ENCODE measurements at regions not wholly inside any gene's neighbourhood (a gene's known extent, or its start where the extent isn't known, plus 50 kb on each side); places are given as distances from the start of the nearest gene placed in this dataset.

DNA sequence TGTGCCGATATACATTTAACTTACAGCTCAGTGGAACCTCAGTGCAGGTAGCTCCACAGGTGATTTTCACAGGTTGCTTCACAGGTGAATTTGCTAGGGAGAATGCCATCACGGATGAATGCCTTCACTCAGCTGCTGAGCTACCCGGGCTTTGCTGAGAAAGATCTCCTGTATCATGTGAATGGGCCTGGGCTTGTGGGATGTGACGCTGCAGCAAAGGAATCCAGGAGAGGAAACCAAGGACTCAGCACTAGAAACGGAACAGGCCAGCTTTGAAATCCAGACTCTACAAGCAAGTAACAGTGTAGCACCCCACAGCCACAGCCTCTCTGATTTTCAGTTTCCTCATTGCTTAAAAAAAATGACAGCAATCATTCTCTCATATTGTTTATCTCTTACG is 271.4 kb upstream of the MAF start:
- no peak for DNase-seq
- H3K27me3 ChIP-seq = no peaks in the 10 kb centered on the region
- intact Hi-C loops (cut with DNase I) = no loop called here
- no peak overlapping the region for H3K27ac ChIP-seq
- no peaks in the 10 kb centered on the region for H3K4me1 ChIP-seq
- H3K9me3 ChIP-seq = no peaks in the 10 kb centered on the region
- no peak overlapping the region for H3K4me3 ChIP-seq
- TF ChIP-seq EP300 (IDR thresholded peaks at IDR 0.05) (no peak), POLR2AphosphoS5 (IDR thresholded peaks at IDR 0.05) (no peak), POLR2A (IDR thresholded peaks at IDR 0.05) (no peak)
- TF ChIP-seq, protein P1, sequence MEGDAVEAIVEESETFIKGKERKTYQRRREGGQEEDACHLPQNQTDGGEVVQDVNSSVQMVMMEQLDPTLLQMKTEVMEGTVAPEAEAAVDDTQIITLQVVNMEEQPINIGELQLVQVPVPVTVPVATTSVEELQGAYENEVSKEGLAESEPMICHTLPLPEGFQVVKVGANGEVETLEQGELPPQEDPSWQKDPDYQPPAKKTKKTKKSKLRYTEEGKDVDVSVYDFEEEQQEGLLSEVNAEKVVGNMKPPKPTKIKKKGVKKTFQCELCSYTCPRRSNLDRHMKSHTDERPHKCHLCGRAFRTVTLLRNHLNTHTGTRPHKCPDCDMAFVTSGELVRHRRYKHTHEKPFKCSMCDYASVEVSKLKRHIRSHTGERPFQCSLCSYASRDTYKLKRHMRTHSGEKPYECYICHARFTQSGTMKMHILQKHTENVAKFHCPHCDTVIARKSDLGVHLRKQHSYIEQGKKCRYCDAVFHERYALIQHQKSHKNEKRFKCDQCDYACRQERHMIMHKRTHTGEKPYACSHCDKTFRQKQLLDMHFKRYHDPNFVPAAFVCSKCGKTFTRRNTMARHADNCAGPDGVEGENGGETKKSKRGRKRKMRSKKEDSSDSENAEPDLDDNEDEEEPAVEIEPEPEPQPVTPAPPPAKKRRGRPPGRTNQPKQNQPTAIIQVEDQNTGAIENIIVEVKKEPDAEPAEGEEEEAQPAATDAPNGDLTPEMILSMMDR (IDR thresholded peaks at IDR 0.05) = no peak
- no peaks in the 10 kb centered on the region for H3K36me3 ChIP-seq
- 86 to 91% methylated on average over 6 of the region's 6 CpGs for WGBS, 2 donors

DNA sequence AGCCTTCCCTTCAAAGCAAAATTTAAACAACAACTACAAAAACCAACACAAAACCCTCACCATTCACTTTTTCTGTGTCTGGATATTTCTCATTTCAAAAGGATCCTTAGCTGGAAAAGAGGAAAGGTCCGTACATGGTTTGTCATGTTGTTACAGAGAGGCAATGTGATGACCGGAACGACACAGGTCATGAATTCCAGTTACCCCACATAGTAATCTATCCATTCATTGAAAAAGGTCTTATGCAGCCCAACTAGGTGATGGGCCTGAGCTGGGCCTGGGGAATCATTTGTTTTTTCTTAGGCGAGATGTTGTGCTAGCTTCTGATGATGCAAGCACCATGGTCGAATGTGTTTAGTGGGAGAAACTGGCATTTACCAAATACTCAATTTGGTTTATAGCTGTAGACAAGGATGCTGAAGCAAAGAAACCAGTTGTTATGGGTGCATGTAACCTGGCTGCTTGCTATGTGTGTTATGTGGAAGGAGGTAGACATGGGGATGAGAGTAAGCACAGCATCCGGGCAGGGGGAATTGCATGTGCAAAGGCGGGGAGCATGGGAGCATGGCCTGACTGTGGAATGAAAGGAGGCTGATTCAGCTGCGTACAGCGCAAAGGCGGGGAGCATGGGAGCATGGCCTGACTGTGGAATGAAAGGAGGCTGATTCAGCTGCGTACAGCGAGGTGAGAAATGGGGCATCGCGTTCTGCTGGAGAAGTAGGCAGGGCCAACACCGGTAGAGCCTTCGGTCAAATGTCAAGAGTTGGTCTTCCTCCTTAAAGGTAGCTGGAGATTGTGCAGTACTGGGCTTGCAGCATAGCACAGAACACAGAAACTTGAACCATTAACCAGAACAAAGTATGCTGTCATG is 269.7 kb upstream of the MAF start:
- no peak for DNase-seq
- H3K4me1 ChIP-seq = no peaks in the 10 kb centered on the region
- intact Hi-C loops (cut with DNase I) = no loop called here
- H3K27ac ChIP-seq = no peak overlapping the region
- no peaks in the 10 kb centered on the region for H3K9me3 ChIP-seq
- TF ChIP-seq, protein P1 (IDR thresholded peaks at IDR 0.05) = no peak
- TF ChIP-seq POLR2AphosphoS5 (IDR thresholded peaks at IDR 0.05) (no peak), POLR2A (IDR thresholded peaks at IDR 0.05) (no peak), EP300 (IDR thresholded peaks at IDR 0.05) (no peak)
- H3K27me3 ChIP-seq = no peaks in the 10 kb centered on the region
- no peak overlapping the region for H3K4me3 ChIP-seq
- H3K36me3 ChIP-seq = no peaks in the 10 kb centered on the region
- WGBS, 2 donors = 94 to 97% methylated on average over 16 of the region's 16 CpGs

DNA sequence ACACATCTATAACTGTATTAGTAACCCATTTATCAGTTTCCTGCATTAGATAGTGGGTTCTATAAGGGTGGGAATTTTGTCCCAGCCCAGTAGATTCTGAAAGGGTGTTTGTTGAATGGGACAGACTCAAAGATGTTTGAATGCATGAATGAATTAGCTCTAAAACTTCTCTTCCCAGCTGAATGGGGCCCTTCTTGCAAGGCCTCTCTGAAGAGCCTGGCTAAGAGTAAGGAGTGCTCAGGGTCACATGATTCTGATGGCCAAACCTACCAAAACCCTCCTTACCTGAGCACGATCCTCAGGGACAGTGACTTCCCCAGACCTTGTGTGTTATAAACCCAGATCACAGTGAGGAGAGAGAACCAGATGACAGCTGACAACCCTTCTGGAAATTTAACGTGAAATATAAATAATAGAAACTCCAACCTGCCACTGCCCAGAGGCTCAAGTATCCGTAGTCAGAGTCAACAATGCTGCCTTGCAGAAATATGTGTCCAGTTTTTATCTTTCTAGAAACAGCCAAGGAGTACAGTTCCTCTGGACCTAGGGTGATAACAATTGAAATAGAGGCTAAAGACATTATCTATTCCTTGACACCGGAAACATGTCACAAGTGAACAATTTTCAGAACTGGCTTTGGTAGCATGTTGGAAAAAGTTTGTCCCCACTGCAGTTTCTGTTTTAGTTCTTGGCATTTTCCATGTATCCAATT is 268.9 kb upstream of the MAF start:
- H3K9me3 ChIP-seq = no peaks in the 10 kb centered on the region
- no peaks in the 10 kb centered on the region for H3K27me3 ChIP-seq
- H3K36me3 ChIP-seq = no peaks in the 10 kb centered on the region
- 87 to 91% methylated on average over 4 of the region's 4 CpGs for WGBS, 2 donors
- intact Hi-C loops (cut with DNase I) = no loop called here
- H3K4me1 ChIP-seq = no peaks in the 10 kb centered on the region
- DNase-seq = no peak
- no peak overlapping the region for H3K4me3 ChIP-seq
- H3K27ac ChIP-seq = no peak overlapping the region
- TF ChIP-seq, protein P1 (IDR thresholded peaks at IDR 0.05) = no peak
- no peak for TF ChIP-seq POLR2AphosphoS5 (IDR thresholded peaks at IDR 0.05)
- no peak for TF ChIP-seq EP300 (IDR thresholded peaks at IDR 0.05)
- no peak for TF ChIP-seq POLR2A (IDR thresholded peaks at IDR 0.05)

DNA sequence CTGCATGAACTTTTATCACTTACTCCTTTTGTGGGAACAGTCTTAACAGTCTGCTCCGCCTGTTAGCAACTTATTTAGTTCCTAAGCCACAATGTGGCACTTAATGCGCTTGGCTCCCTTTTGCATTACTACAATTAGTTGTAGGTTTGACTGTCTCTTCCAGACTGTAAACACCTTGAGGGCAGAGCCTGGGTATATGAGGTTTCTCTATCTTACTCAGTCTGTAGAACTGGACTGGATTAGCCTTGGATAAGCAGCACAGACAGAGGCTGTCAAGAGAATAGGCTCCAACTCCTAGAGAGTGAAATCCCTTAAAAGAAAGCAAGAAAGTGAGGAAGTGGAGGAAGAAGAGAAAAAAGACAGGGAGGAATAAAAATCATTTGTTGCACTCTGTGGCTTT is 268.3 kb upstream of the MAF start:
- WGBS, 2 donors = 93 to 95% methylated on average over 2 of the region's 2 CpGs
- H3K4me1 ChIP-seq = no peaks in the 10 kb centered on the region
- no peak for DNase-seq
- H3K36me3 ChIP-seq = no peaks in the 10 kb centered on the region
- TF ChIP-seq, protein P1 (IDR thresholded peaks at IDR 0.05) = no peak
- TF ChIP-seq POLR2AphosphoS5 (IDR thresholded peaks at IDR 0.05) (no peak), EP300 (IDR thresholded peaks at IDR 0.05) (no peak), POLR2A (IDR thresholded peaks at IDR 0.05) (no peak)
- no peaks in the 10 kb centered on the region for H3K9me3 ChIP-seq
- H3K4me3 ChIP-seq = no peak overlapping the region
- no peaks in the 10 kb centered on the region for H3K27me3 ChIP-seq
- no peak overlapping the region for H3K27ac ChIP-seq
- intact Hi-C loops (cut with DNase I) = no loop called here
